K562 (cell line): ENCODE measurements at regions not wholly inside any gene's neighbourhood (a gene's known extent, or its start where the extent isn't known, plus 50 kb on each side); places are given as distances from the start of the nearest gene placed in this dataset.

ENCODE experiments used
- ATAC-seq: fragments of 200-7000 bp; cut with Tn5 transposase; 3 replicates; pipeline ENCODE4 v1.9.1; 2020; ENCODE audit warnings: moderate library complexity
- BruUV-seq: library from RNA; stranded (reverse); fragments of 400-500 nt; replicated peaks from 2 replicates; lab custom pipeline; 2021; lab: Mats Ljungman, UMichigan
- CTCF ChIA-PET: fragments of 300-600 bp; formaldehyde crosslinking; extraction: SDS; loops from one replicate; lab custom pipeline; 2021; ENCODE audit warnings: low intra/inter-chr PET ratio; lab: Yijun Ruan, JAX
- POLR2A ChIA-PET: fragments of 300-600, 350-650 bp; sonication (Branson Sonifier 250); formaldehyde crosslinking; extraction: SDS; loops from one replicate; lab custom pipeline; 2021; ENCODE audit warnings: antibody characterized with exemption, inconsistent platforms; lab: Yijun Ruan, JAX
- DNase-seq, 4 experiments: peaks; one replicate each; pipeline versions ENCODE4 v3.0.0 to v3.0.0-alpha.2; 2011 to 2018; ENCODE audit warnings: low spot score in 3 of 4, mixed read lengths in 3 of 4; ENCODE audit errors: extremely low read depth in 1 of 4
- FAIRE-seq: peaks from 2 replicates; lab custom pipeline; 2011; peaks lifted over from hg19 to GRCh38; lab: Jason Lieb, UNC
- H2AFZ ChIP-seq: 2 replicates; pipeline ENCODE4 v1.6.0; 2011; ENCODE audit warnings: low read depth, low read length, control low read depth, inconsistent platforms
- H3K27ac ChIP-seq: fragments of 200-600 bp; 3 replicates; pipeline ENCODE4 v1.8.0; 2011; ENCODE audit warnings: low read depth, mild to moderate bottlenecking, control low read depth, inconsistent platforms, low read length, moderate library complexity, mixed read lengths; ENCODE audit errors: extremely low read depth
- H3K27me3 ChIP-seq, 2 experiments: fragments of 300-600 bp in 1 of 2; 2 replicates in 1 of 2; 3 replicates in 1 of 2; pipeline versions ENCODE4 v1.6.0 to v1.8.0; 2011; ENCODE audit warnings: inconsistent platforms in 2 of 2, low read length in 2 of 2, mild to moderate bottlenecking in 1 of 2, mixed read lengths in 1 of 2, moderate library complexity in 1 of 2; ENCODE audit not compliant: control insufficient read depth in 2 of 2, insufficient read depth in 2 of 2
- H3K36me3 ChIP-seq: fragments of 300-600 bp; 3 replicates; pipeline ENCODE4 v1.8.0; 2011; ENCODE audit warnings: mild to moderate bottlenecking, low read length, inconsistent platforms; ENCODE audit not compliant: control insufficient read depth, insufficient read depth
- H3K4me1 ChIP-seq, 2 experiments: fragments of 200-600 bp in 1 of 2; replicated peaks in 1 of 2; 2 replicates in 1 of 2; 3 replicates in 1 of 2; pipeline versions ENCODE4 v1.5.1 to v1.8.0; 2011; ENCODE audit warnings: inconsistent platforms in 2 of 2, low read length in 2 of 2, mild to moderate bottlenecking in 1 of 2, mixed read lengths in 1 of 2, moderate library complexity in 1 of 2; ENCODE audit not compliant: control insufficient read depth in 2 of 2, insufficient read depth in 2 of 2
- H3K4me2 ChIP-seq: 2 replicates; pipeline ENCODE4 v1.6.1; 2011; ENCODE audit warnings: low read length, control low read depth, inconsistent platforms, mixed read lengths; ENCODE audit not compliant: insufficient read depth
- H3K4me3 ChIP-seq: fragments of 200-600 bp; sonication (generic), shearing (Covaris generic); 2 replicates; pipeline ENCODE4 v1.5.1; 2016; ENCODE audit warnings: control low read depth, inconsistent platforms
- H3K79me2 ChIP-seq: fragments of 200-600 bp; 3 replicates; pipeline ENCODE4 v1.8.0; 2011; ENCODE audit warnings: low read length, inconsistent platforms; ENCODE audit not compliant: control insufficient read depth, insufficient read depth
- H3K9ac ChIP-seq, 2 experiments: 2 replicates each; pipeline versions ENCODE4 v1.6.0 to v1.6.1; 2011; ENCODE audit warnings: low read depth in 2 of 2, low read length in 2 of 2, control low read depth in 1 of 2, inconsistent platforms in 1 of 2, mild to moderate bottlenecking in 1 of 2, mixed read lengths in 1 of 2; ENCODE audit not compliant: insufficient read depth in 1 of 2
- H3K9me1 ChIP-seq: one replicate; pipeline ENCODE4 v1.6.0; 2011; ENCODE audit warnings: inconsistent platforms, mild to moderate bottlenecking, low read length, moderate library complexity; ENCODE audit not compliant: control insufficient read depth, insufficient read depth
- H3K9me3 ChIP-seq: replicated peaks from 2 replicates; pipeline ENCODE4 v1.5.1; 2011; ENCODE audit warnings: low read depth, low read length, inconsistent platforms; ENCODE audit not compliant: control insufficient read depth, insufficient read depth
- H4K20me1 ChIP-seq: replicated peaks from 2 replicates; pipeline ENCODE4 v1.6.1; 2011; ENCODE audit warnings: low read length, inconsistent platforms, mixed read lengths; ENCODE audit not compliant: control insufficient read depth, insufficient read depth
- CREM ChIP-seq: IDR thresholded peaks from 2 replicates; pipeline ENCODE4 v1.6.1; 2014; ENCODE audit warnings: antibody characterized with exemption, low read depth
- EHMT2 ChIP-seq: fragments of 450-650 bp; IDR thresholded peaks from 2 replicates; pipeline ENCODE4 v1.6.1; 2018; ENCODE audit warnings: antibody characterized with exemption
- FOXA1 ChIP-seq: fragments of 450-650 bp; IDR thresholded peaks from 2 replicates; pipeline ENCODE4 v1.6.1; 2016; ENCODE audit warnings: mild to moderate bottlenecking, borderline replicate concordance
- HDAC8 ChIP-seq: fragments of 450-650 bp; IDR thresholded peaks from 2 replicates; pipeline ENCODE4 v1.6.1; 2016; ENCODE audit warnings: mild to moderate bottlenecking, missing genetic modification characterization, moderate library complexity, missing compliant biosample characterization
- NFIX ChIP-seq: fragments of 250-450 bp; sonication (Bioruptor Pico); IDR thresholded peaks from 2 replicates; pipeline ENCODE4 v1.4.0; 2020; ENCODE audit warnings: low read depth, mild to moderate bottlenecking, moderate library complexity
- POLR2H ChIP-seq: IDR thresholded peaks from 2 replicates; pipeline ENCODE4 v1.6.1; 2016; ENCODE audit warnings: missing genetic modification characterization, low read depth, mild to moderate bottlenecking, control low read depth, missing compliant biosample characterization, moderate library complexity
- U2AF1 ChIP-seq: fragments of 200-400 bp; formaldehyde crosslinking; optimal IDR thresholded peaks from 2 replicates; pipeline ENCODE3; 2017; ENCODE audit warnings: mild to moderate bottlenecking, low read depth, low read length, moderate library complexity
- ZNF408 ChIP-seq: fragments of 250-450 bp; sonication (Bioruptor Pico); IDR thresholded peaks from 2 replicates; pipeline ENCODE4 v1.4.0; 2020; ENCODE audit warnings: low read depth, mild to moderate bottlenecking, moderate library complexity
- WGBS: fragments of 100-300 bp; shearing (Covaris generic); methylation state at CpG from one replicate; pipeline ENCODE4 v1.1.6; 2016; ENCODE audit warnings: low coverage, mixed read lengths; ENCODE audit not compliant: insufficient coverage; ENCODE audit errors: missing lambda C conversion rate; 5-methylcytosine and 5-hydroxymethylcytosine counted together
- in situ Hi-C: fragments of 300-500 bp; cut with MboI; formaldehyde crosslinking; loops from 4 replicates; pipeline ENCODE4 v1.15.0; 2018; ENCODE audit warnings: inconsistent platforms, mixed read lengths
- intact Hi-C: fragments of 100-400 bp; cut with micrococcal nuclease; formaldehyde crosslinking; loops from 2 replicates; pipeline ENCODE4 v1.14.2; 2022
- TF ChIP-seq, protein P1 (sequence below): fragments of 250-450 bp; sonication (Bioruptor Pico); IDR thresholded peaks from 2 replicates; pipeline ENCODE4 v1.5.0; 2020; ENCODE audit warnings: mild to moderate bottlenecking, borderline replicate concordance

DNA sequence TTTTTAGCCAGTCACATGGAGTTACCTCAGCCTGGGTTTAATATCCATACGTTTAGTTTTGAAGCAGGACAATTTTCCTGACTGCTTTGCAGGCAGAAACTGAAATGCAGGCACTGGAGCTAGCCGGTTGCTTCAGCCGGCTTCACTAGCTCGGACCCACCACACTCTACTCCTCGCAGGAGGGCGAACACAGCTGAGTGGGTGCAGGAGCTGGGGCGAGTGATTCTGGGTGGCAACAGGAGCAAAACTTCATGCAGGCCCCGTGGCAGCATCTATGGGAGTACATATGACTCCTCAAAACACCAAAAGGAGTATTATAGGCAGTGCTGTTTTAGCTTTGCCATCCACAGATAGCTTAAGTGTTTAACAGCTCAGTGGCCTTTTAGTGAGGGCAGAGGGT, 1211.8 kb upstream of the NUDT12 start:
- no peak overlapping the region for H3K4me2 ChIP-seq
- 4% methylated on average over 8 of the region's 8 CpGs for WGBS
- ChIA-PET CTCF (no interaction called here), POLR2A (interaction anchor here (0.6 to 1.2 kb wide), 2 partner anchors 10 to 601 kb away, joined by 3 to 4 read pairs; no protein-coding TSS in a partner anchor)
- H2AFZ ChIP-seq: no peak overlapping the region
- intact Hi-C loops (no loop called here), in situ Hi-C loops (no loop called here)
- H3K27ac ChIP-seq: no peak overlapping the region
- no TSS peak for BruUV-seq
- no peaks in the 10 kb centered on the region for H3K4me1 ChIP-seq
- H3K9me3 ChIP-seq: no peaks in the 10 kb centered on the region
- no peaks in the 10 kb centered on the region for H3K27me3 ChIP-seq
- FAIRE-seq (no peak), DNase-seq (no peak), ATAC-seq (no peak)
- TF ChIP-seq CREM (no peak), NFIX (CRISPR knock-in tag) (no peak), EHMT2 (no peak), U2AF1 (no peak), FOXA1 (no peak), ZNF408 (CRISPR knock-in tag) (no peak), HDAC8 (tag) (no peak), POLR2H (tag) (no peak)
- TF ChIP-seq, protein P1, sequence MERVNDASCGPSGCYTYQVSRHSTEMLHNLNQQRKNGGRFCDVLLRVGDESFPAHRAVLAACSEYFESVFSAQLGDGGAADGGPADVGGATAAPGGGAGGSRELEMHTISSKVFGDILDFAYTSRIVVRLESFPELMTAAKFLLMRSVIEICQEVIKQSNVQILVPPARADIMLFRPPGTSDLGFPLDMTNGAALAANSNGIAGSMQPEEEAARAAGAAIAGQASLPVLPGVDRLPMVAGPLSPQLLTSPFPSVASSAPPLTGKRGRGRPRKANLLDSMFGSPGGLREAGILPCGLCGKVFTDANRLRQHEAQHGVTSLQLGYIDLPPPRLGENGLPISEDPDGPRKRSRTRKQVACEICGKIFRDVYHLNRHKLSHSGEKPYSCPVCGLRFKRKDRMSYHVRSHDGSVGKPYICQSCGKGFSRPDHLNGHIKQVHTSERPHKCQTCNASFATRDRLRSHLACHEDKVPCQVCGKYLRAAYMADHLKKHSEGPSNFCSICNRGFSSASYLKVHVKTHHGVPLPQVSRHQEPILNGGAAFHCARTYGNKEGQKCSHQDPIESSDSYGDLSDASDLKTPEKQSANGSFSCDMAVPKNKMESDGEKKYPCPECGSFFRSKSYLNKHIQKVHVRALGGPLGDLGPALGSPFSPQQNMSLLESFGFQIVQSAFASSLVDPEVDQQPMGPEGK (CRISPR knock-in tag): no peak
- H3K79me2 ChIP-seq: no peaks in the 10 kb centered on the region
- H3K9ac ChIP-seq: no peak overlapping the region
- H3K9me1 ChIP-seq: no peaks in the 10 kb centered on the region
- no peak overlapping the region for H3K4me3 ChIP-seq
- H4K20me1 ChIP-seq: no peaks in the 10 kb centered on the region
- no peaks in the 10 kb centered on the region for H3K36me3 ChIP-seq
